Stomach smooth muscle (tissue), 2 donors: ENCODE measurements at regions not wholly inside any gene's neighbourhood (a gene's known extent, or its start where the extent isn't known, plus 50 kb on each side); places are given as distances from the start of the nearest gene placed in this dataset.

Experiments used
- H3K27ac ChIP-seq: one replicate; pipeline ENCODE4 v1.7.0; 2013; ENCODE audit warnings: mild to moderate bottlenecking, low read length, inconsistent platforms
- H3K27me3 ChIP-seq, 2 donors: one replicate each; pipeline ENCODE4 v1.7.0; 2013; ENCODE audit warnings: low read length in 2 of 2; ENCODE audit not compliant: insufficient read depth in 2 of 2, control insufficient read depth in 1 of 2
- H3K36me3 ChIP-seq, 2 donors: one replicate each; pipeline ENCODE4 v1.7.0; 2013; ENCODE audit warnings: low read length in 2 of 2; ENCODE audit not compliant: control insufficient read depth in 2 of 2, insufficient read depth in 2 of 2
- H3K4me1 ChIP-seq: one replicate; pipeline ENCODE4 v1.7.0; 2013; ENCODE audit warnings: low read length; ENCODE audit not compliant: control insufficient read depth, insufficient read depth
- H3K4me3 ChIP-seq, 2 donors: one replicate each; pipeline ENCODE4 v1.7.0; 2013; ENCODE audit warnings: low read length in 2 of 2
- H3K9ac ChIP-seq, 2 donors: one replicate each; pipeline ENCODE4 v1.7.0; 2013; ENCODE audit warnings: low read length in 2 of 2, mild to moderate bottlenecking in 1 of 2
- H3K9me3 ChIP-seq, 2 donors: one replicate each; pipeline ENCODE4 v1.7.0; 2013; ENCODE audit warnings: low read length in 2 of 2; ENCODE audit not compliant: control insufficient read depth in 2 of 2
- donor health status: healthy.
- donor health status: Pancreatic carcinoma.

- no peaks in the 10 kb centered on the region for H3K36me3 ChIP-seq
- no peaks in the 10 kb centered on the region for H3K27me3 ChIP-seq
- H3K4me1 ChIP-seq, result peaks cover 3% of the 10 kb centered on the region
- no peak overlapping the region for H3K9ac ChIP-seq
- H3K4me3 ChIP-seq, result no peak overlapping the region
- H3K9me3 ChIP-seq, result no peaks in the 10 kb centered on the region
- no peak overlapping the region for H3K27ac ChIP-seq
These were observed 64.4 kb upstream of the MAFB start for GRCh38 chr20:40753472-40753871.

GRCh38 chr20:40754339-40754943, 65.4 kb upstream of the MAFB start:
- H3K27me3 ChIP-seq, result no peaks in the 10 kb centered on the region
- H3K27ac ChIP-seq, result no peak overlapping the region
- H3K4me1 ChIP-seq, result peaks cover 3% of the 10 kb centered on the region
- H3K9me3 ChIP-seq, result no peaks in the 10 kb centered on the region
- H3K9ac ChIP-seq, result no peak overlapping the region
- no peak overlapping the region for H3K4me3 ChIP-seq
- H3K36me3 ChIP-seq, result no peaks in the 10 kb centered on the region

- no peaks in the 10 kb centered on the region for H3K36me3 ChIP-seq
- no peak overlapping the region for H3K9ac ChIP-seq
- no peak overlapping the region for H3K27ac ChIP-seq
- H3K4me1 ChIP-seq, result peaks cover 3% of the 10 kb centered on the region
- no peaks in the 10 kb centered on the region for H3K27me3 ChIP-seq
- no peaks in the 10 kb centered on the region for H3K9me3 ChIP-seq
- no peak overlapping the region for H3K4me3 ChIP-seq
These were observed 68.1 kb upstream of the MAFB start for GRCh38 chr20:40757087-40757486.

GRCh38 chr20:40758790-40759189, 69.8 kb upstream of the MAFB start:
- Histone ChIP-seq H3K4me3 (no peak overlapping the region), H3K27me3 (no peaks in the 10 kb centered on the region), H3K36me3 (no peaks in the 10 kb centered on the region), H3K9ac (no peak overlapping the region), H3K9me3 (no peaks in the 10 kb centered on the region), H3K4me1 (peaks cover 3% of the 10 kb centered on the region), H3K27ac (no peak overlapping the region)

- H3K9me3 ChIP-seq, result no peaks in the 10 kb centered on the region
- H3K9ac ChIP-seq, result no peak overlapping the region
- no peak overlapping the region for H3K4me3 ChIP-seq
- H3K36me3 ChIP-seq, result no peaks in the 10 kb centered on the region
- no peaks in the 10 kb centered on the region for H3K4me1 ChIP-seq
- no peak overlapping the region for H3K27ac ChIP-seq
- no peaks in the 10 kb centered on the region for H3K27me3 ChIP-seq
These were observed 71.4 kb upstream of the MAFB start for GRCh38 chr20:40760399-40760798.

GRCh38 chr20:40763646-40764295, 74.7 kb upstream of the MAFB start:
- no peak overlapping the region for H3K4me3 ChIP-seq
- H3K27ac ChIP-seq, result no peak overlapping the region
- H3K9me3 ChIP-seq, result no peaks in the 10 kb centered on the region
- H3K9ac ChIP-seq, result no peak overlapping the region
- H3K36me3 ChIP-seq, result no peaks in the 10 kb centered on the region
- H3K4me1 ChIP-seq, result no peaks in the 10 kb centered on the region
- H3K27me3 ChIP-seq, result no peaks in the 10 kb centered on the region

GRCh38 chr20:40765814-40766480, 76.9 kb upstream of the MAFB start:
- H3K4me3 ChIP-seq, result no peak overlapping the region

GRCh38 chr20:40766790-40767614, 78.0 kb upstream of the MAFB start:
- Histone ChIP-seq H3K36me3 (no peaks in the 10 kb centered on the region), H3K27me3 (peaks cover 0 to 2% of the 10 kb centered on the region in 2 donors), H3K4me1 (peaks cover 4% of the 10 kb centered on the region)

More at GRCh38 chr20:40765814-40766480, 76.9 kb upstream of the MAFB start:
- Histone ChIP-seq H3K4me1 (peaks cover 4% of the 10 kb centered on the region), H3K27me3 (peaks cover 0 to 2% of the 10 kb centered on the region in 2 donors), H3K9ac (no peak overlapping the region), H3K27ac (no peak overlapping the region), H3K36me3 (no peaks in the 10 kb centered on the region), H3K9me3 (no peaks in the 10 kb centered on the region)

GRCh38 chr20:40767615-40767924, 78.5 kb upstream of the MAFB start:
- Histone ChIP-seq H3K4me3 (no peak overlapping the region), H3K9me3 (no peaks in the 10 kb centered on the region), H3K27ac (no peak overlapping the region), H3K36me3 (no peaks in the 10 kb centered on the region), H3K9ac (no peak overlapping the region), H3K27me3 (peaks cover 0 to 2% of the 10 kb centered on the region in 2 donors), H3K4me1 (peaks cover 4% of the 10 kb centered on the region)

More at GRCh38 chr20:40766790-40767614, 78.0 kb upstream of the MAFB start:
- H3K4me3 ChIP-seq, result no peak overlapping the region
- H3K27ac ChIP-seq, result no peak overlapping the region
- no peak overlapping the region for H3K9ac ChIP-seq
- no peaks in the 10 kb centered on the region for H3K9me3 ChIP-seq

GRCh38 chr20:40768105-40768504, 79.1 kb upstream of the MAFB start:
- Histone ChIP-seq H3K4me1 (peaks cover 4% of the 10 kb centered on the region), H3K9me3 (no peaks in the 10 kb centered on the region), H3K27me3 (peaks cover 0 to 2% of the 10 kb centered on the region in 2 donors), H3K36me3 (no peaks in the 10 kb centered on the region), H3K9ac (no peak overlapping the region), H3K27ac (no peak overlapping the region), H3K4me3 (no peak overlapping the region)
